ENCODE measurements at regions not wholly inside any gene's neighbourhood (a gene's known extent, or its start where the extent isn't known, plus 50 kb on each side); places are given as distances from the start of the nearest gene placed in this dataset.

DNA sequence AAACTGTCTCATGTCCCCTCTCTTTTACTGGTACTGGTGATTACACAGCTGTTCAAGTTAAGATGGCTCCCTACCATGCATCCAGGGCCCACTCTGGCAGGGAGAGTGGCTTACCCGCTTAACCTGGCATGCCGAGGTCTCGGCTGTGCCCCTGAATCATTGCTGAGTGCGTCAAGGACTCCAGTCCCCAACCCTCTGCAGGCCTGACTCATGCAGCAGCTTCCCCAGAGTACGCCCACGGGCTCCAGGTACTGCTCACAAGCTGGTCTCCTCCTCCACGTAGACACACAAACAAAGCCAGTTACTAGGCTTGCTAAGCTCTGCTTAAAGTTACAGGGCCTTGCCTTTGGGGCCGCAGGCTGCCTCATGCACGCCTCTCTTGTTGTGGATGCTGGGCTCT, 447.4 kb downstream of the COG6 start:
- Histone ChIP-seq H3K9ac (ENCODE audit: insufficient read depth, low read length) (no peak overlapping the region), H3K4me2 (ENCODE audit: extremely low read depth, insufficient read depth, low read length) (no peak overlapping the region), H3K79me2 (ENCODE audit: control insufficient read depth, insufficient read depth, low read length) (no peaks in the 10 kb centered on the region), H3K36me3 (ENCODE audit: control insufficient read depth, insufficient read depth, low read length) (no peaks in the 10 kb centered on the region), H3K27ac (ENCODE audit: insufficient read depth, low read length) (no peak overlapping the region), H3K27me3 (ENCODE audit: control insufficient read depth, insufficient read depth, low read length) (peaks cover 2% of the 10 kb centered on the region), H3K4me1 (ENCODE audit: control insufficient read depth, extremely low read depth, insufficient read depth, low read length) (no peaks in the 10 kb centered on the region), H3K4me3 (replicated peaks in 1 of 4; ENCODE audit: control extremely low read depth in 1 of 4, insufficient read depth in 1 of 4, low read depth in 3 of 4, low read length in 4 of 4) (no peak overlapping the region), H2AFZ (ENCODE audit: low read length) (no peak overlapping the region), H4K20me1 (ENCODE audit: control insufficient read depth, extremely low read depth, insufficient read depth, low read length) (no peaks in the 10 kb centered on the region), H3K9me3 (ENCODE audit: control insufficient read depth, insufficient read depth, low read depth, low read length) (no peaks in the 10 kb centered on the region)
- TF ChIP-seq EZH2 (IDR thresholded peaks at IDR 0.05; ENCODE audit: low read length, missing control alignments), result no peak
- TF ChIP-seq, protein P1, sequence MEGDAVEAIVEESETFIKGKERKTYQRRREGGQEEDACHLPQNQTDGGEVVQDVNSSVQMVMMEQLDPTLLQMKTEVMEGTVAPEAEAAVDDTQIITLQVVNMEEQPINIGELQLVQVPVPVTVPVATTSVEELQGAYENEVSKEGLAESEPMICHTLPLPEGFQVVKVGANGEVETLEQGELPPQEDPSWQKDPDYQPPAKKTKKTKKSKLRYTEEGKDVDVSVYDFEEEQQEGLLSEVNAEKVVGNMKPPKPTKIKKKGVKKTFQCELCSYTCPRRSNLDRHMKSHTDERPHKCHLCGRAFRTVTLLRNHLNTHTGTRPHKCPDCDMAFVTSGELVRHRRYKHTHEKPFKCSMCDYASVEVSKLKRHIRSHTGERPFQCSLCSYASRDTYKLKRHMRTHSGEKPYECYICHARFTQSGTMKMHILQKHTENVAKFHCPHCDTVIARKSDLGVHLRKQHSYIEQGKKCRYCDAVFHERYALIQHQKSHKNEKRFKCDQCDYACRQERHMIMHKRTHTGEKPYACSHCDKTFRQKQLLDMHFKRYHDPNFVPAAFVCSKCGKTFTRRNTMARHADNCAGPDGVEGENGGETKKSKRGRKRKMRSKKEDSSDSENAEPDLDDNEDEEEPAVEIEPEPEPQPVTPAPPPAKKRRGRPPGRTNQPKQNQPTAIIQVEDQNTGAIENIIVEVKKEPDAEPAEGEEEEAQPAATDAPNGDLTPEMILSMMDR (conservative IDR thresholded peaks at IDR 0.05 in 1 of 2, IDR thresholded peaks at IDR 0.05 in 1 of 2; ENCODE audit: low read depth in 1 of 2, low read length in 2 of 2), result no peak
- DNase-seq (ENCODE audit: low read depth in 2 of 2), result peak in 1 of 2 donors; percentile 98

DNA sequence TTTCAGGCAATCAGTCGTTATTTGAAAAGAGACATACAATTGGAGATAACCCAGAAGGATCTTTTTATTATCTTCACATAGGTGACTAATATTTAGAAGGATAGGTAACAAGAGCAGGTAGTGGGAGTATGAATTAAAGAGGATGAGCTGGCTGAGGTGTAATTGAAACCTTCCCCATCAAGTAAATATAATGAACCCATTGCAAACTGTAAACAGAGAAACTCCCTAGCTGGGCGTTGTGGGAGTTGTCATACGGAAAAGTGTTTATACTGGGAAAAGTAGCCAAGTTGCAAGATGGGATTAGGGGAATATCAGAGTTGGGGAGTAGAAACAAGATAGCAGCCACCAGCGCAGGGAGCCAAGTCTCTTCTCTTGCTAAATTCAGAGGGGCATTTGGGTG, 448.4 kb downstream of the COG6 start:
- TF ChIP-seq, protein P1 (conservative IDR thresholded peaks at IDR 0.05 in 1 of 2, IDR thresholded peaks at IDR 0.05 in 1 of 2; ENCODE audit: low read depth in 1 of 2, low read length in 2 of 2), result no peak
- TF ChIP-seq EZH2 (IDR thresholded peaks at IDR 0.05; ENCODE audit: low read length, missing control alignments), result no peak
- H3K79me2 ChIP-seq (ENCODE audit: control insufficient read depth, insufficient read depth, low read length), result no peaks in the 10 kb centered on the region
- H3K9ac ChIP-seq (ENCODE audit: insufficient read depth, low read length), result no peak overlapping the region
- no peak overlapping the region for H2AFZ ChIP-seq (ENCODE audit: low read length)
- no peak overlapping the region for H3K4me2 ChIP-seq (ENCODE audit: extremely low read depth, insufficient read depth, low read length)
- peaks cover 2% of the 10 kb centered on the region for H3K27me3 ChIP-seq (ENCODE audit: control insufficient read depth, insufficient read depth, low read length)
- no peaks in the 10 kb centered on the region for H3K36me3 ChIP-seq (ENCODE audit: control insufficient read depth, insufficient read depth, low read length)
- H3K9me3 ChIP-seq (ENCODE audit: control insufficient read depth, insufficient read depth, low read depth, low read length), result no peaks in the 10 kb centered on the region
- no peak overlapping the region for H3K27ac ChIP-seq (ENCODE audit: insufficient read depth, low read length)
- H4K20me1 ChIP-seq (ENCODE audit: control insufficient read depth, extremely low read depth, insufficient read depth, low read length), result no peaks in the 10 kb centered on the region
- no peak for DNase-seq (ENCODE audit: low read depth in 2 of 2)
- no peak overlapping the region for H3K4me3 ChIP-seq (replicated peaks in 1 of 4; ENCODE audit: control extremely low read depth in 1 of 4, insufficient read depth in 1 of 4, low read depth in 3 of 4, low read length in 4 of 4)
- H3K4me1 ChIP-seq (ENCODE audit: control insufficient read depth, extremely low read depth, insufficient read depth, low read length), result no peaks in the 10 kb centered on the region

DNA sequence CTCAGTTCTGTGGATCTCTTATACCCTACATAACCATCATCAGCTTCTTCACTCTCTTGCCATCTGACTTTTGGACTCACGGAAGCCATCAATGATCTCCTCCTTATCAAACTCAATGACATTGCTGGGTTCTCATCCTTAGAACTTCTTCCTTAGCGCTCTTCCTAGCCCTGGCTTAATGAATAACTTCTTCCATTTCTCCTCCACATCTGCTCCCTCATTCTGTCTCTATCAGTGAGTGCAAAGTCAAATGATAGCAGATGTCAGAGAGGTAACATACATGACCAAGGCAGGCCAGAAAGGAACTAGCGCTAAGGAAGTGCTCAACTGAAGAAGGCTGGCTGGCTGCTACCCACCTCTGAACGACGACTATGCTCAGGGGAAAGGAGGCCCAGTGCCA, 449.8 kb downstream of the COG6 start:
- Histone ChIP-seq H2AFZ (ENCODE audit: low read length) (no peak overlapping the region), H3K27me3 (ENCODE audit: control insufficient read depth, insufficient read depth, low read length) (peaks cover 2% of the 10 kb centered on the region), H3K9me3 (ENCODE audit: control insufficient read depth, insufficient read depth, low read depth, low read length) (no peaks in the 10 kb centered on the region), H3K4me2 (ENCODE audit: extremely low read depth, insufficient read depth, low read length) (no peak overlapping the region), H3K9ac (ENCODE audit: insufficient read depth, low read length) (no peak overlapping the region), H3K27ac (ENCODE audit: insufficient read depth, low read length) (no peak overlapping the region), H3K4me3 (replicated peaks in 1 of 4; ENCODE audit: control extremely low read depth in 1 of 4, insufficient read depth in 1 of 4, low read depth in 3 of 4, low read length in 4 of 4) (no peak overlapping the region), H3K4me1 (ENCODE audit: control insufficient read depth, extremely low read depth, insufficient read depth, low read length) (no peaks in the 10 kb centered on the region), H3K79me2 (ENCODE audit: control insufficient read depth, insufficient read depth, low read length) (no peaks in the 10 kb centered on the region), H3K36me3 (ENCODE audit: control insufficient read depth, insufficient read depth, low read length) (no peaks in the 10 kb centered on the region), H4K20me1 (ENCODE audit: control insufficient read depth, extremely low read depth, insufficient read depth, low read length) (no peaks in the 10 kb centered on the region)
- DNase-seq (ENCODE audit: low read depth in 2 of 2), result no peak
- TF ChIP-seq, protein P1 (conservative IDR thresholded peaks at IDR 0.05 in 1 of 2, IDR thresholded peaks at IDR 0.05 in 1 of 2; ENCODE audit: low read depth in 1 of 2, low read length in 2 of 2), result no peak
- no peak for TF ChIP-seq EZH2 (IDR thresholded peaks at IDR 0.05; ENCODE audit: low read length, missing control alignments)

Measured in fibroblast of lung (primary cell).